Heart left ventricle (tissue), 16 donors: ENCODE measurements at regions not wholly inside any gene's neighbourhood (a gene's known extent, or its start where the extent isn't known, plus 50 kb on each side); places are given as distances from the start of the nearest gene placed in this dataset.
"Not testable (repeated sequence)": the region's sequence is repeated elsewhere in the genome, so short reads cannot be mapped to it uniquely, and the experiment has no call there.

Experiments
- ATAC-seq, 4 donors: fragments of 200-7000 bp; cut with Tn5 transposase; one replicate each; pipeline ENCODE4 v1.9.1; 2020 to 2022; ENCODE audit warnings: moderate library complexity in 4 of 4, mild to moderate bottlenecking in 3 of 4, moderate number of reproducible peaks in 1 of 4
- DNase-seq, 5 donors: peaks; one replicate each; pipeline ENCODE4 v3.0.0-alpha.2; 2020
- H3K27ac ChIP-seq, 12 donors: fragments of 200-600 bp; sonication (generic) in 4 of 12; one replicate each; pipeline versions ENCODE4 v1.5.0 to v1.8.0; 2016 to 2022; ENCODE audit warnings: mild to moderate bottlenecking in 2 of 12
- H3K27me3 ChIP-seq, 9 donors: fragments of 200-600 bp; sonication (generic) in 2 of 9; one replicate each; pipeline versions ENCODE4 v1.5.1 to v1.8.0; 2016 to 2022; ENCODE audit warnings: mild to moderate bottlenecking in 3 of 9
- H3K36me3 ChIP-seq, 9 donors: fragments of 200-600 bp; sonication (generic) in 2 of 9; one replicate each; pipeline versions ENCODE4 v1.5.0 to v1.8.0; 2018 to 2022; ENCODE audit warnings: mild to moderate bottlenecking in 2 of 9
- H3K4me1 ChIP-seq, 12 donors: fragments of 200-600 bp; sonication (generic) in 4 of 12; one replicate each; pipeline versions ENCODE4 v1.5.0 to v1.8.0; 2016 to 2022; ENCODE audit warnings: mild to moderate bottlenecking in 3 of 12
- H3K4me3 ChIP-seq, 12 donors: fragments of 200-600 bp; sonication (generic) in 4 of 12; one replicate each; pipeline versions ENCODE4 v1.5.0 to v1.8.0; 2017 to 2022; ENCODE audit warnings: mild to moderate bottlenecking in 9 of 12, moderate library complexity in 4 of 12
- H3K9me3 ChIP-seq, 12 donors: fragments of 200-600 bp; sonication (generic) in 4 of 12; one replicate each; pipeline versions ENCODE4 v1.5.0 to v1.8.0; 2016 to 2022; ENCODE audit warnings: mild to moderate bottlenecking in 1 of 12
- POLR2A ChIP-seq, 2 donors: fragments of 450-650 bp; IDR thresholded peaks; one replicate each; pipeline ENCODE4 v1.6.1; 2017; ENCODE audit warnings: antibody characterized with exemption in 2 of 2, mild to moderate bottlenecking in 2 of 2, moderate library complexity in 2 of 2
- WGBS, 4 donors: extraction: QIAGEN DNeasy Blood & Tissue Kit in 2 of 4; methylation state at CpG; one replicate each; pipeline versions ENCODE4 v1.1.5 to v1.1.7; 2013 to 2018; 5-methylcytosine and 5-hydroxymethylcytosine counted together
- intact Hi-C, 10 donors: fragments of 100-400 bp; cut with DNase I; formaldehyde crosslinking; loops; one replicate each; pipeline versions ENCODE4 v1.11.1 to v1.14.2; 2022
- TF ChIP-seq, protein P1 (sequence below), 12 donors: fragments of 200-600 bp; sonication (generic) in 4 of 12; IDR thresholded peaks; one replicate each; pipeline versions ENCODE4 v1.5.0 to v1.8.0; 2018 to 2022; ENCODE audit warnings: antibody characterized with exemption in 12 of 12, mild to moderate bottlenecking in 5 of 12
- donor health status: ischemic (EF 13 %, LVEDD 7.1; RV severe dilation, severe dysfunction).
- donor health status: healthy with polysubstance abuse.
- donor health status: DM: no; HTN: yes; CAD: no.
- donor health status: DM: no; HTN: no; CAD: no.
- donor health status: ischemic (EF 25% LVEDD 6.9; RV normal size, moderate dysfunction).
- donor health status: ischemic (EF 25% LVEDD 5.7; RV mildly dilated, moderate dysfunction).
- donor health status: healthy.
- donor health status: DM: yes; HTN: yes; CAD: no.
- donor health status: ischemic (EF 35%, LVEDD 5.7; RV mildly dilated, moderate dysfunction).
- donor health status: nonischemic (EF 11% LVEDD 7.7; RV severe dilation, severe dysfunction).
- donor health status: DM: yes; HTN: yes; CAD: no.
- donor health status: PGD.
- donor health status: ischemic (EF 29% LVEDD 5.4; RV normal size, mild dysfunction).
- donor health status: nonischemic (EF 23%, LVEDD 6.1; RV moderate dilation, normal function).

GRCh38 chr2:219744600-219744999 lies 117.2 kb downstream of the SLC4A3 start:
- DNase-seq: no peak
- no peak overlapping the region for H3K4me3 ChIP-seq
- no peak for ATAC-seq
- WGBS, 4 donors: 54 to 75% (median 59%) methylated on average over 4 of the region's 4 CpGs
- H3K36me3 ChIP-seq: no peaks in the 10 kb centered on the region
- no peaks in the 10 kb centered on the region for H3K9me3 ChIP-seq
- TF ChIP-seq, protein P1, sequence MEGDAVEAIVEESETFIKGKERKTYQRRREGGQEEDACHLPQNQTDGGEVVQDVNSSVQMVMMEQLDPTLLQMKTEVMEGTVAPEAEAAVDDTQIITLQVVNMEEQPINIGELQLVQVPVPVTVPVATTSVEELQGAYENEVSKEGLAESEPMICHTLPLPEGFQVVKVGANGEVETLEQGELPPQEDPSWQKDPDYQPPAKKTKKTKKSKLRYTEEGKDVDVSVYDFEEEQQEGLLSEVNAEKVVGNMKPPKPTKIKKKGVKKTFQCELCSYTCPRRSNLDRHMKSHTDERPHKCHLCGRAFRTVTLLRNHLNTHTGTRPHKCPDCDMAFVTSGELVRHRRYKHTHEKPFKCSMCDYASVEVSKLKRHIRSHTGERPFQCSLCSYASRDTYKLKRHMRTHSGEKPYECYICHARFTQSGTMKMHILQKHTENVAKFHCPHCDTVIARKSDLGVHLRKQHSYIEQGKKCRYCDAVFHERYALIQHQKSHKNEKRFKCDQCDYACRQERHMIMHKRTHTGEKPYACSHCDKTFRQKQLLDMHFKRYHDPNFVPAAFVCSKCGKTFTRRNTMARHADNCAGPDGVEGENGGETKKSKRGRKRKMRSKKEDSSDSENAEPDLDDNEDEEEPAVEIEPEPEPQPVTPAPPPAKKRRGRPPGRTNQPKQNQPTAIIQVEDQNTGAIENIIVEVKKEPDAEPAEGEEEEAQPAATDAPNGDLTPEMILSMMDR (IDR thresholded peaks at IDR 0.05): peak in 2 of 12 donors; percentile 5 to 14
- no peak for TF ChIP-seq POLR2A (IDR thresholded peaks at IDR 0.05)
- H3K4me1 ChIP-seq: peaks cover 0 to 26% (median 9%) of the 10 kb centered on the region in 12 donors
- H3K27ac ChIP-seq: no peak overlapping the region
- no peaks in the 10 kb centered on the region for H3K27me3 ChIP-seq
- intact Hi-C loops: loop anchor here in 3 of 10 donors (5.0 to 10.0 kb wide), 3 partner anchors 250 to 1830 kb away; partner anchors contain the start of gene EPHA4 (in 1 of the 3)

- H3K9me3 ChIP-seq: no peaks in the 10 kb centered on the region
- H3K4me3 ChIP-seq: no peak overlapping the region
- no peaks in the 10 kb centered on the region for H3K27me3 ChIP-seq
- whole genome bisulfite sequencing, 4 donors: 67 to 90% (median 73%) methylated on average over 1 of the region's 1 CpG
- intact Hi-C loops: loop anchor here in 2 of 10 donors (10.0 kb wide), 2 partner anchors 247 to 1827 kb away; partner anchors contain the start of gene EPHA4 (in 1 of the 2)
- H3K27ac ChIP-seq: no peak overlapping the region
- TF ChIP-seq, protein P1 (IDR thresholded peaks at IDR 0.05): no peak
- TF ChIP-seq POLR2A (IDR thresholded peaks at IDR 0.05): no peak
- no peaks in the 10 kb centered on the region for H3K36me3 ChIP-seq
- ATAC-seq (no peak), DNase-seq (no peak)
- peaks cover 0 to 28% (median 11%) of the 10 kb centered on the region in 12 donors for H3K4me1 ChIP-seq
Measured at GRCh38 chr2:219747637-219748036, 120.2 kb downstream of the SLC4A3 start.

DNA sequence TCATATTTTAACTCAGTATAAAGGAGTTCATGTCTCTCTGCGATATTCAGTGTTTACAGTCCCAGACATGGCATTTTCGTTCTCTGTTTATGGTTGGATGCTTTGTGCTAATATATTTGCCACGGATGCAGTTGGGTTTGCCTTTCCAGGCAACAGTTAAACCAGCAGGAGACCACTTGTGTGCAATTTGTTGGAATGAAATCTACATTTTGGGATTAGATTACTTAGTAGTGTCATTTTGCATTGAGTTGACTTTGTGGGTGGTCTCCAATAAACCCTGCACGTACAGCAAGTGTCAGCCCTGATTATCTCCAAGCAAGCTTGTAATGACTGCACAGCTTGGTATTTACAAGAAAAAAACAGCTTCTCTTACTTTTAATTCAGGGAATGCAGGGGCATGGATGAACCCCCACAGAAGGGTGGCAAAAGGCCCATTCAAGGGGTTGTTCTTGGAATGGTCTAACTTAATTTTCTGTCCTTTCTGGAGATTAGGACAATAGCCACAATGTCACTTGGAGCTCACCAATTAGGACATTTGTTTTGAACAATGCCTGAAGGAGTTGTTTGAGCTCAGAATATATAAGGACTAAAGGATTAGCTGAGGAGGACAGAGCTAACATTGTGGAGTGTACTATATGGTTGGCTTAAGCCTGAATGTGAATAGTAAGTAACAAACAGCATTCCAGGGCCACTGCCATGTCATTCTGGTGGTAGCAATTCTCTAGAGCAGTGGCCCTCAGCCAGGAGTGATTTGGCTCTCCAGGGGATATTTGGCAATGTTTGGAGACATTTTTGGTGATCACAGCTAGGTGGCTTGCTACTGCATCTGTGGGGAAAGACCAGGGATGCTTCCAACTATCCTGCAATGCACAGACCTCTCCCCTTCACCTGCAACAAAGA lies 121.5 kb downstream of the SLC4A3 start:
- Histone ChIP-seq H3K27ac (peak overlapping the region in 1 of 12 donors; percentile 46), H3K4me3 (no peak overlapping the region), H3K4me1 (peaks cover 0 to 29% (median 7%) of the 10 kb centered on the region in 12 donors), H3K27me3 (no peaks in the 10 kb centered on the region), H3K9me3 (no peaks in the 10 kb centered on the region), H3K36me3 (no peaks in the 10 kb centered on the region)
- intact Hi-C loops: loop anchor here in 2 of 10 donors (10.0 kb wide), 2 partner anchors 246 to 1826 kb away; partner anchors contain the start of gene EPHA4 (in 1 of the 2)
- no peak for DNase-seq
- peak in 1 of 4 donors; percentile 10 for ATAC-seq
- TF ChIP-seq, protein P1 (IDR thresholded peaks at IDR 0.05): no peak
- no peak for TF ChIP-seq POLR2A (IDR thresholded peaks at IDR 0.05)
- WGBS, 4 donors: 73 to 78% (median 76%) methylated on average over 4 of the region's 4 CpGs

DNA sequence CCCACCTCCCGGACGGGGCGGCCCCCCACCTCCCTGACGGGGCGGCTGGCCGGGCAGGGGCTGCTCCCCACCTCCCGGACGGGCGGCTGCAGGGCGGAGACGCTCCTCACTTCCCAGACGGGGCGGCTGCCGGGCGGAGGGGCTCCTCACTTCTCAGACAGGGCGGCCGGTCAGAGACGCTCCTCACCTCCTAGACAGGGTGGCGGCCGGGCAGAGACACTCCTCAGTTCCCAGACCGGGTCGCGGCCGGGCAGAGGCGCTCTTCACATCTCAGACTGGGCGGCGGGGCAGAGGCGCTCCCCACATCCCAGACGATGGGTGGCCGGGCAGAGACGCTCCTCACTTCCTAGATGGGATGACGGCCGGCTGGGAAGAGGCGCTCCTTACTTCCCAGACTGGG lies 123.7 kb downstream of the SLC4A3 start:
- H3K36me3 ChIP-seq, H3K27me3 ChIP-seq, H3K27ac ChIP-seq, H3K9me3 ChIP-seq, H3K4me3 ChIP-seq, intact Hi-C loops, DNase-seq, ATAC-seq: not testable (repeated sequence)
- peaks cover 0 to 19% (median 0%) of the 10 kb centered on the region in 12 donors for H3K4me1 ChIP-seq
- WGBS, 4 donors: 94 to 98% (median 96%) methylated on average over 17 to 34 of the region's 34 CpGs
